ENCODE measurements at regions not wholly inside any gene's neighbourhood (a gene's known extent, or its start where the extent isn't known, plus 50 kb on each side); places are given as distances from the start of the nearest gene placed in this dataset.

- H3K27ac ChIP-seq = no peak overlapping the region
- no peak for TF ChIP-seq CTCF (conservative IDR thresholded peaks at IDR 0.05)
Measured at GRCh38 chr22:48901324-48901723, 926.3 kb downstream of the BRD1 start.

- no peak overlapping the region for H3K27ac ChIP-seq
- no peak for TF ChIP-seq CTCF (conservative IDR thresholded peaks at IDR 0.05)
Measured at GRCh38 chr22:48900626-48901025, 927.0 kb downstream of the BRD1 start.

- no peak for TF ChIP-seq CTCF (conservative IDR thresholded peaks at IDR 0.05)
- H3K27ac ChIP-seq = no peak overlapping the region
Measured at GRCh38 chr22:48900327-48900597, 927.4 kb downstream of the BRD1 start.

GRCh38 chr22:48899523-48900326 is 927.9 kb downstream of the BRD1 start:
- TF ChIP-seq CTCF (conservative IDR thresholded peaks at IDR 0.05) = no peak
- H3K27ac ChIP-seq = no peak overlapping the region

DNA sequence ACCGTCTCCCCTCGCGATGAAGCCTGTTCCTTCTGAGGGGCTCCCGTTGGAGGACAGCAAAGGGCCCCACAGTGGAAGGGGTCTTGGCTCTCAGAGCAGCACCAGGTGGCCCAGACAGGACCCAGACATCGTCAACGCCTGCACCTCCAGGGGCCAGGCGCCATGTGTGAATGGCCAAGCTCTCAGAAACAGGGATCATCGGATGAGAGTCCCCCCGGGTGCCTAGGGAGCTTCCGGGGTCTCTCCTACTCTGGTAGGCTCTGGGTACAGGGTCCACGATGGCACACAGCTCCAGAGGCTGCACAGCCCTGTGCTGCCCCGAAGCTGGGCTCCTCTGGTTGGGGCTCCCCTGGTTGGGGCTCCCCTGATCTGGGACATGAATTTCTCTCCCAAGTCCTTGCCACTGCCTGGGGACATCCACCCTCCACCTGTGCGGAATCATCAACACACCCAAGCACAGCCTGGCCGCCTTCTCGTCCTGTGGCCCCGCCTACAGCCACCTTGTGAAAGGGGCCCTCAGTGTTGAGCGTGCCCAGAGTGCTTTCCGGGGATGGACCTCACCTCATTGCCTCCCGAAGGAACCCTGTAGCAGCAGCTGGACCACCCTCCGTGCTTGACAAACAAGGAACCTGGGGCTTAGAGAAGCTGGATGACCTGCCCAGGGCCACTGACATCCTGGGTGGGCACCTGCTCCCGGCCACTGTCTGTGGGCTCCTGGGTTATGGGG is 929.0 kb downstream of the BRD1 start:
- no peak overlapping the region for H3K27ac ChIP-seq
- no peak for TF ChIP-seq CTCF (conservative IDR thresholded peaks at IDR 0.05)

GRCh38 chr22:48897645-48898370 is 929.9 kb downstream of the BRD1 start:
- TF ChIP-seq CTCF (conservative IDR thresholded peaks at IDR 0.05) = no peak
- H3K27ac ChIP-seq = no peak overlapping the region

All from VCaP (cell line).